Sigmoid colon (tissue), 4 donors: ENCODE measurements at regions not wholly inside any gene's neighbourhood (a gene's known extent, or its start where the extent isn't known, plus 50 kb on each side); places are given as distances from the start of the nearest gene placed in this dataset.

Source experiments
- CTCF ChIP-seq, 4 experiments: fragments of 450-650 bp in 3 of 4; fragments of 200-600 bp in 1 of 4; IDR thresholded peaks; one replicate each; pipeline ENCODE4 v1.5.1; 2016 to 2019; ENCODE audit warnings: antibody characterized with exemption in 4 of 4, mild to moderate bottlenecking in 3 of 4, moderate library complexity in 2 of 4
- POLR2A ChIP-seq, 2 donors: fragments of 450-650 bp; IDR thresholded peaks; one replicate each; pipeline ENCODE4 v1.6.1; 2016; ENCODE audit warnings: antibody characterized with exemption in 2 of 2, mild to moderate bottlenecking in 2 of 2, moderate library complexity in 2 of 2
- POLR2AphosphoS5 ChIP-seq, 4 donors: sonication (generic); formaldehyde crosslinking; IDR thresholded peaks; one replicate each; pipeline ENCODE4 v1.6.1; 2017; ENCODE audit warnings: antibody characterized with exemption in 4 of 4

- TF ChIP-seq CTCF (IDR thresholded peaks at IDR 0.05) (peak; percentile 26 to 60 (median 50)), POLR2AphosphoS5 (IDR thresholded peaks at IDR 0.05) (no peak), POLR2A (IDR thresholded peaks at IDR 0.05) (no peak)
These were observed 76.9 kb upstream of the PSMA6 start for GRCh38 chr14:35215110-35215813.
